ENCODE measurements at regions not wholly inside any gene's neighbourhood (a gene's known extent, or its start where the extent isn't known, plus 50 kb on each side); places are given as distances from the start of the nearest gene placed in this dataset.

GRCh38 chr18:4842287-4842686 lies 354.8 kb downstream of the AKAIN1 start:
- Histone ChIP-seq H3K27me3 (ENCODE audit: insufficient read depth, poor library complexity, severe bottlenecking) (no peaks in the 10 kb centered on the region), H3K27ac (ENCODE audit: poor library complexity, severe bottlenecking) (peak overlapping the region; percentile 38), H3K36me3 (ENCODE audit: low read depth) (no peaks in the 10 kb centered on the region), H3K4me1 (ENCODE audit: insufficient read depth, poor library complexity, severe bottlenecking) (no peaks in the 10 kb centered on the region), H3K9me3 (ENCODE audit: severe bottlenecking) (peaks cover 1% of the 10 kb centered on the region), H3K4me3 (ENCODE audit: severe bottlenecking) (no peak overlapping the region)
- DNase-seq (ENCODE audit: low spot score), result no peak
- TF ChIP-seq, protein P1, sequence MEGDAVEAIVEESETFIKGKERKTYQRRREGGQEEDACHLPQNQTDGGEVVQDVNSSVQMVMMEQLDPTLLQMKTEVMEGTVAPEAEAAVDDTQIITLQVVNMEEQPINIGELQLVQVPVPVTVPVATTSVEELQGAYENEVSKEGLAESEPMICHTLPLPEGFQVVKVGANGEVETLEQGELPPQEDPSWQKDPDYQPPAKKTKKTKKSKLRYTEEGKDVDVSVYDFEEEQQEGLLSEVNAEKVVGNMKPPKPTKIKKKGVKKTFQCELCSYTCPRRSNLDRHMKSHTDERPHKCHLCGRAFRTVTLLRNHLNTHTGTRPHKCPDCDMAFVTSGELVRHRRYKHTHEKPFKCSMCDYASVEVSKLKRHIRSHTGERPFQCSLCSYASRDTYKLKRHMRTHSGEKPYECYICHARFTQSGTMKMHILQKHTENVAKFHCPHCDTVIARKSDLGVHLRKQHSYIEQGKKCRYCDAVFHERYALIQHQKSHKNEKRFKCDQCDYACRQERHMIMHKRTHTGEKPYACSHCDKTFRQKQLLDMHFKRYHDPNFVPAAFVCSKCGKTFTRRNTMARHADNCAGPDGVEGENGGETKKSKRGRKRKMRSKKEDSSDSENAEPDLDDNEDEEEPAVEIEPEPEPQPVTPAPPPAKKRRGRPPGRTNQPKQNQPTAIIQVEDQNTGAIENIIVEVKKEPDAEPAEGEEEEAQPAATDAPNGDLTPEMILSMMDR (IDR thresholded peaks at IDR 0.05; ENCODE audit: poor library complexity, severe bottlenecking), result no peak
- ATAC-seq (ENCODE audit: low read depth), result peak; percentile 84

DNA sequence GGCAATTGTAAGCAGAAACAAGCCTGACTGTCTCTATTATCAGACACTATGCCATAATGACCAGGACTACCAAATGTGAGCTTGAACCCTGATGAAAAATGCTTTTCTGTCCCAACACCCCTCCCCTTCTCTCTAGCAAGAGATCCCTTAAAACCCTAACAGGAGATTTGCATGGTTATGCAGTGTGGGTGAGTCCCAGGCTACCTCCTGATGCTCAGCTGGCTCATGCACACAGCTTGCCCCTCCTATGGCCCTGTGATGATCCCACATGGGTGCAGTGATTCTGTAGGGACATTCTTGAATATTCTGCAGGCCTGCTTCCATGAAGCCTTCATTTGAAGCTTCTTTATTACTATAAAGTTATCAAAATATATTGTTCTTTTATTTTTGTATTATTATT lies 357.4 kb downstream of the AKAIN1 start:
- Histone ChIP-seq H3K27ac (ENCODE audit: poor library complexity, severe bottlenecking) (no peak overlapping the region), H3K4me3 (ENCODE audit: severe bottlenecking) (no peak overlapping the region), H3K4me1 (ENCODE audit: insufficient read depth, poor library complexity, severe bottlenecking) (no peaks in the 10 kb centered on the region), H3K27me3 (ENCODE audit: insufficient read depth, poor library complexity, severe bottlenecking) (no peaks in the 10 kb centered on the region), H3K36me3 (ENCODE audit: low read depth) (no peaks in the 10 kb centered on the region), H3K9me3 (ENCODE audit: severe bottlenecking) (no peaks in the 10 kb centered on the region)
- TF ChIP-seq, protein P1 (IDR thresholded peaks at IDR 0.05; ENCODE audit: poor library complexity, severe bottlenecking), result no peak
- no peak for ATAC-seq (ENCODE audit: low read depth)
- no peak for DNase-seq (ENCODE audit: low spot score)

DNA sequence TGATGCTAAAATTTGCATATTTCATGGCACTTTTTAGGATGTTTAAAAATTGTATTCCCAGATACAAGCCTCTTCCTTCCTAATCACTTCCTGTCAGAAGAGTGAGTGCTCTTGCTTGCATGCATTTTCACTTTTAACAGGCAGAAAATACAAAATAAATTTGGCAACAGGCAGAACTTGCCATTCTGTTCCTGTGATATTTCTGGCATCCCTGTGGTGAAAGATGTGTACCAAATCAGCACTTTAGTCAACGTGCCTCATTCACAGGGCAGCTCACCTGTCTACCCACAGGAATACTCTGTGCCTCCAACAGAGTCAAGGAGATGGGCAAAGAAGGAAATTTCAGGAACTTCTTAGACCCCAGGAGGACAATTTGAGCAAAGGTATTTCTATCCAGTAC lies 360.9 kb downstream of the AKAIN1 start:
- no peak overlapping the region for H3K4me3 ChIP-seq (ENCODE audit: severe bottlenecking)
- DNase-seq (ENCODE audit: low spot score) (no peak), ATAC-seq (ENCODE audit: low read depth) (no peak)
- no peaks in the 10 kb centered on the region for H3K4me1 ChIP-seq (ENCODE audit: insufficient read depth, poor library complexity, severe bottlenecking)
- H3K27ac ChIP-seq (ENCODE audit: poor library complexity, severe bottlenecking), result no peak overlapping the region
- no peaks in the 10 kb centered on the region for H3K36me3 ChIP-seq (ENCODE audit: low read depth)
- TF ChIP-seq, protein P1 (IDR thresholded peaks at IDR 0.05; ENCODE audit: poor library complexity, severe bottlenecking), result no peak
- H3K9me3 ChIP-seq (ENCODE audit: severe bottlenecking), result no peaks in the 10 kb centered on the region
- no peaks in the 10 kb centered on the region for H3K27me3 ChIP-seq (ENCODE audit: insufficient read depth, poor library complexity, severe bottlenecking)

GRCh38 chr18:4831791-4832375 lies 365.2 kb downstream of the AKAIN1 start:
- Histone ChIP-seq H3K4me3 (ENCODE audit: severe bottlenecking) (no peak overlapping the region), H3K27me3 (ENCODE audit: insufficient read depth, poor library complexity, severe bottlenecking) (no peaks in the 10 kb centered on the region), H3K4me1 (ENCODE audit: insufficient read depth, poor library complexity, severe bottlenecking) (no peaks in the 10 kb centered on the region), H3K27ac (ENCODE audit: poor library complexity, severe bottlenecking) (no peak overlapping the region), H3K9me3 (ENCODE audit: severe bottlenecking) (no peaks in the 10 kb centered on the region), H3K36me3 (ENCODE audit: low read depth) (no peaks in the 10 kb centered on the region)
- DNase-seq (ENCODE audit: low spot score) (no peak), ATAC-seq (ENCODE audit: low read depth) (no peak)
- TF ChIP-seq, protein P1 (IDR thresholded peaks at IDR 0.05; ENCODE audit: poor library complexity, severe bottlenecking), result no peak

- ATAC-seq (ENCODE audit: low read depth) (no peak), DNase-seq (ENCODE audit: low spot score) (no peak)
- no peak overlapping the region for H3K4me3 ChIP-seq (ENCODE audit: severe bottlenecking)
- no peaks in the 10 kb centered on the region for H3K36me3 ChIP-seq (ENCODE audit: low read depth)
- H3K4me1 ChIP-seq (ENCODE audit: insufficient read depth, poor library complexity, severe bottlenecking), result no peaks in the 10 kb centered on the region
- no peaks in the 10 kb centered on the region for H3K9me3 ChIP-seq (ENCODE audit: severe bottlenecking)
- TF ChIP-seq, protein P1 (IDR thresholded peaks at IDR 0.05; ENCODE audit: poor library complexity, severe bottlenecking), result no peak
- H3K27me3 ChIP-seq (ENCODE audit: insufficient read depth, poor library complexity, severe bottlenecking), result no peaks in the 10 kb centered on the region
- H3K27ac ChIP-seq (ENCODE audit: poor library complexity, severe bottlenecking), result no peak overlapping the region
These were observed 365.9 kb downstream of the AKAIN1 start for GRCh38 chr18:4831127-4831526.

Measured in RWPE2 (cell line).